Colon (tissue), 2 donors: ENCODE measurements at regions not wholly inside any gene's neighbourhood (a gene's known extent, or its start where the extent isn't known, plus 50 kb on each side); places are given as distances from the start of the nearest gene placed in this dataset.
"Not testable (repeated sequence)": the region's sequence is repeated elsewhere in the genome, so short reads cannot be mapped to it uniquely, and the experiment has no call there.

Experiments
- FAIRE-seq: peaks from 2 replicates; lab custom pipeline; 2012; peaks lifted over from hg19 to GRCh38; lab: Jason Lieb, UNC
- donor health status: control.
- donor health status: control.

DNA sequence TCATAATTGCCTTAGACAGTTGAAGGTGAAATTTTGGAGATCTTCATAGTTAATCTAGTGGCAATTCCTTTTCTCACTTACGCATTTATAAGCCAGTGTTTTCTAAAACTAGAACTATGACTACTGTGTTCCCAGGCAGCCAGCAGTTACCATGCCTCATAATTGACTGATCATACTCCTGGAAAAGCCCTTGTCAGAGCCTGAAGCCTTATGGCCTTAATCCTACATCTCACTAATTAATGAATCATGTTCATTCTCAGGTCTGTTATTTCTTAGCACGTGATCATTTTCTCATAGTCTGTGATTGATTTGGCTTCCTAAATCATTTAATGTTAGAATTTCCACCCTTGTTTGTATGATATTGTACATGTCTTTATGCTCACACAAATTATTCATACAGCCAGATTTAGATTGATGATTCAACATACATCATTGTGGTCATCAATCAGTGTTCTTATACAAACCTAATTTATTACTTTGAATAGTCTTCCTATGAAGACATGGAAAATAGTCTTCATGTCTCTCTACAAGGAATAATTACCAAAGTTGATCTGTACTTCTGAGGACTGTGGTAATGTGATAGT is 132.6 kb upstream of the ASCC3 start:
- no peak for FAIRE-seq

DNA sequence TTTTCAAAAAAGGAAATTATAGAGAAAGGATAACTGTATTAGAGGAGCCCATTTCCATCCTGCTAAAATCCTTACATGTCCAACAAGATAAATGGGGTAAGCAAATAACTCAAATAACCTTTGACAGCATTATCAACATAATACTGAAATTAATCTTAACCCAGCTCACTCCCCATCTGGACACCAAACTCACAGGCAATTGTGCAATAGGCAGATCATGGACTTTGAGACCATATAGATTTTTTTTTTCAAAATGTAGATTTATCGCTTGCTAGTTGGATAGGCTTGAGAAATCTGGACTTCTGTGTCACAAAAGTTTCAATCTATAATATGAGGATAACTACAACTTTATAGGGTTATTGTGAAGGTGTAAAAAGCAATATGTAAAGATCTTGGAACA is 134.4 kb upstream of the ASCC3 start:
- FAIRE-seq = no peak

DNA sequence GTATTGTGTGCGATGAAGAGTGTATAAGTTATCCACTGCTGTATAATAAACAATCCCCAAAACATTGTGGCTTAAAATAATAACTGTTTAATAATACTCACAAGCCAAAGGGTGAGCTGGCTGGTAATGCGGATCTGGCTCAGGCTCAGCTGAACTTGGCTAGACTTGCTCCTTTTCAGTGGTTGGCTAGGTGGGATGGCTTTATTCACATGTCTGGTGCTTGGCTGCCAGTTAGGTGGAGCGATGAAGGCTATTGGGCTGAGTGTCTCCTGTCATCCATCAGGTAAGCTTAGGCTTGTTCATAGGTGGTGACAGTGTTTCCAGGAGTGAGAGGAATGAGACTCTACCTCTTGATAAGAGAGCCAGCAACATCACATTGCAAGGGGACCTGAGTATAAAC is 135.0 kb upstream of the ASCC3 start:
- no peak for FAIRE-seq

DNA sequence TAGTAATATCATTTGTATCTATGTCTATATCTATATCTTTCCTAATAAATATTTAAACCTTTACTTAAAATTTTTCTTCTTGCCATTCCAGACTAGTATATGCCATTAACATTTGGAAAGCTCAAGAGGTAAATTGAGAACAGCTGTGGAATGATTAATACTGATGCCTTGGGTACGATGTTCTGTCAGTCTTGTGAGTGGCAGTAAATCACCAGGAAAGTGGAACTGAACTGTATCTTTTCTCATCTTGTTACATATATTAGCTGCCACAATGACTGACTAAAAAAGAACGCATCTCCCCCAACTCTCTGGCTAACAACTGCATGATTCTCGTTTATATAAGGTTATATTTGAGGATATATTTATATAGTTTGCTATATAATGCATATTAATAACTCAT is 137.0 kb upstream of the ASCC3 start:
- no peak for FAIRE-seq

DNA sequence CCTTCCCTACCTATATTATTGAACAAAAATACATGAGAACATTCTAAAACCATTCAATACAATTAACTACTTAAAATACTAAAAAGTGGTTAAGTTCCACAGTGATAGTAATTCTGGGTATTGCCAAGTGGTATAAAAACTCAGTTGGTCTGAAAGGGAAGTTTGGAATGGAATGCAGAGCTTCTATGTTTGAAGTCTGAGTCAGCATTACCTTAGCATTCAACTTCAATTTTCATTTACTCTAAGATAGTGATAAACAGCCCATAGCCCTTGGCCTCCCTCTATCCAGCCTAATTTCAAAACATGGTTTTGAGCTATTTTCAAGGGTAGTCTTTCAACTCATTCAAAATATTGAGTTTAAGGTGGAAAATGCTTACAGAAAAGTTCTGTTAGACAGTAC is 140.4 kb upstream of the ASCC3 start:
- no peak for FAIRE-seq

DNA sequence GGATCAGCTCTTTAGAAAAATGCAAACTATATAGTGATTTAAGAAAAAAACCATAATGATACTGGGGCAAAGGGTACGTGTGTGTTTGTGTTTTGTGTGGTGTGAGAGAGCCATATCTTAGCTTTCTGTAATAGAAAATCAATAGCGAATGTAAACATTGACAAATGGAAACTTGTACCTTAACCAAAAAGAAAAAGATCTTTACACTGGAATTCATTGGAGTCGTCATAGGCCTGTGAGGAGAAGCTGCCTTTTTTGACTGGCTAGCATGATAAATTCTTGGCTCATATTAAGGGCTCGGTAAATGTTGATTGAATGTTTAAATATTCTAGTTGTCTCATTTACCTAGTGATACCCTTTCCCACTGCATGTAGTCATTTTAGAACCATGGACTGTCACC is 161.8 kb upstream of the ASCC3 start:
- no peak for FAIRE-seq

DNA sequence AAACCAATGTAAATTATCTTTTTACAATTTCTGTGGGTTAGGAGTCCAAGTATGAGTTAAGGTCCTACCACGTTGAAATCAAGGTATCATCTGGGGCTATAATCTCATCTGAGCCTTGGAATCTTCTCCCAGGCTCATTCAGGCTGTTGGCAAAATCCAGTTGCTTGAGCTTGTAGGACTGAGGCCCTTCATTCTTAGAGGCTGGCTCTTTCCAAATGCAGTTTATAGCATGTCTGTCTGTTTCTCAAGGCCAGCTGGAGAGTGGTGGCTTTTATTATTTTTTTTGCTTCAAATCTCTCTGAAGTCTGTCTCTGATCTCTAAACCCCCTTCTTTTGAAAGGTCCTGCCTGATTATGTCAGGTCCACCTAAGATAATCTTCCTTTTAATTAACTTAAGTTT is 177.2 kb upstream of the ASCC3 start:
- FAIRE-seq = no peak

DNA sequence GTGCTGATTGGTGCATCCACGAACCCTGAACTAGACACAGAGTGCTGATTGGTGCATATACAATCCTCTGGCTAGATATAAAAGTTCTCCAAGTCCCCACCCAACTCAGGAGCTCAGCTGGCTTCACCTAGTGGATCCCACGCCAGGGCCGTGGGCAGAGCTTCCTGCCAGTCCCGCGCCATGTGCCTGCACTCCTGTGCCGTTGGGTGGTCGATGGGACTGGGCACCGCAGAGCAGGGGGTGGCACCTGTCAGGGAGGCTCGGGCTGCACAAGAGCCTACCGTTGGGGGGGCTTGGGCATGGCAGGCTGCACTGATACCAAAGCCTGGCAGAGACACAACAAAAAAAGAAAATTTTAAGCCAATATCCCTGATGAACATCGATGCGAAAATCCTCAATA is 185.4 kb upstream of the ASCC3 start:
- FAIRE-seq = no peak

DNA sequence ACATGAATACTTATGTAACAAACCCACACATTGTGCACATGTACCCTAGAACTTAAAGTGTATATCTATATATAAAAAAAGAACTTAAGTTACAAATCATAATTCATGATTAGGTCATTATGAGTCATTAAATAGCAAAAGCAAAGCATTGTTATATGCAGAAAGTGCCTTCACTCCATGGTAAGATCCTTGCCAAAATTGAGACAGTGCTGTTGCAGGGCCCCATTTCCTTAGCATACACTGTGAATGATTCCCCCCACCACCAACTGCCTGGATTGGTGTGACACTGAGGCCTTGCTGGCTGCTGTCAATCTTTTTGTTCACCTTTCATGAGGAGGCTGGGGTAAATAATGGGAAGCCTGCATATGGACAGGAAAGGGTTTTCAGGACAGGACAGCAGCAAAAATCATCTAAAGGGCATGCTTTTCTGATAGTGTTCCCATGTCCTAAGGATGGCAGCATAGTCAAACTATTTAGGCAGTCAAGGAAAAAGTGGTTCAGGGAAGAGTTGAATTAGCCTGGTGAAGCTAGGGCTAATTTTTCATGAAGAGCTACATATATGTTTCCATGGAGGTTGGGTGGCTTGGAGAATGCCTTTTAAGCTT is 188.2 kb upstream of the ASCC3 start:
- no peak for FAIRE-seq

DNA sequence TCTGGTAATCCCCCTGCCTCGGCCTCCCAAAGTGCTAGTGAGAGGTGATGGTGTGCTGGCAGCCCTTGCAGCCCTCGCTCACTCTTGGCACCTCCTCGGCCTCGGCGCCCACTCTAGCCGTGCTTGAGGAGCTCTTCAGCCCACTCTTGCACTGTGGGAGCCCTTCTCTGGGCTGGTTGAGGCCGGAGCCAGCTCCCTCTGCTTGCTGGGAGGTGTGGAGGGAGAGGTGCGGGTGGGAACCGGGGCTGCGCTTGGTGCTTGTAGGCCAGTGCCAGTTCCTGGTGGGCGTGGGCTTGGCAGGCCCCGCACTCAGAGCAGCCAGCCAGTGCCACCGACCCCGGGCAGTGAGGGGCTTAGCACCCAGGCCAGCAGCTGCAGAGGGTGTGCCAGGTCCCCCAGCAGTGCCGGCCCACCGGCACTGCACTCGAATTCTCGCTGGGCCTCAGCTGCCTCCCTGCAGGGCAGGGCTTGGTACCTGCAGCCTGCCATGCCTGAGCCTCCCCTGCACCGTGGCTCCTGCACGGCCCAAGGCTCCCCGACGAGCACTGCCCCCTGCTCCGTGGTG is 189.0 kb upstream of the ASCC3 start:
- no peak for FAIRE-seq

DNA sequence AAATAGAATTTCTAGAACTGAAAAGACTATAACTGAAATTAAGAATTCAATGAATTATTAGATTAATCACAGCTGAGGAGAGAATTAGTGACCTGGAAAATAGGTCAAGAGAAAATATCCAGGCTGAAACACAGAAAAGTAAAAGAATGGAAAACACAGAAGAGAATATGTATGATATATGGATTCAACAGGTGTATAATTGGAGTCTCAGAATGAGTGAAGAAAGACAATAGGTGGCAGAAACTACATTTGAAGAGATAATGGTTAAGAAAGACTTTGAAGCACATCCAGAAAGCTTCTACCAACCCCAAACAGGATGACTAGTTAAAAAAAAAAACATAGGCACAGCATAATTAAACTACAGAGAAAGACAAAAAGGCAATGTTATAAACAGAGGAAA is 196.2 kb upstream of the ASCC3 start:
- FAIRE-seq = no peak

DNA sequence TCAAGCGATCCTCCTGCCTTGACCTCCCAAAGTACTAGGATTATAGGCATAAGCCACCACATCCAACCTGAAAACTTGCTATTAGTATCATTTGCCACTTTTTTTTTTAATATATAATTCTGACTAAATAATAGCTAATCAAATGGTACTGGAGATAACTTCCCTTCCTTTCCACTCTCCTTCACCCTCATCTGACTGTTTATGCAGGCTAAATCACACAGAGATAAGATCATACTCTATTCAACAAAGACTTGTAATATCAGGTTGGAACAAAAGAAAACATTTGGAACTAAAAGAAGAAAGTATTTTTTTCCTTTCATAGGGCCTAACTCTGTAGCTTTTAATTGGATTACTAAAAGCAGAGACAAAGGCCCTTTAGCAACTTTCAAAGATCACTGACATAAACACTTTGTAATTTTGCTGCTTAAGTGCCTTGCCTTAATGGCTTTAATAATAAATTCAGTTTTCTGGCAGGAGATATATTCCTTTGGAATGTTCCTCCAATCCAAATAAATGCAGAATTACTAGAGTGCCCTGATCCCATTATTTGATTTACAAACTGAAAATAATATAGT is 198.7 kb upstream of the ASCC3 start:
- no peak for FAIRE-seq

DNA sequence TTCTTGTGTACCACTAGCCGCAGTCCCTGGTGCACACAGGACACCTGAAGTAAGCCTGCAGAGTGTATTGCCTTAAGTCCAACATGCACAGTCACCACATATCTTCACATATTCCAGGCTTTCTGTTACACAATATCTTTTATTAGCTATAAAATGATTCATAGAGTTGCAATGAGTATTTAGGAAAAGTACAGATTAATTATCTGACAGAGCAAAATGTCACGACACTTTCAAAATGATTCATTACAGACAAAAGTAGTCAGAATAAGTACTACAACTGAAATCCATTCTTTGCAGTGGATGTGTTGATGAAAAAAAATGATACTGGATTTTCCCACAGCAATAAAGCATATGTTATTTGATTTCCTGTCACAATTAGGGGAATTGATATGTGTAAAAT is 199.5 kb upstream of the ASCC3 start:
- no peak for FAIRE-seq

DNA sequence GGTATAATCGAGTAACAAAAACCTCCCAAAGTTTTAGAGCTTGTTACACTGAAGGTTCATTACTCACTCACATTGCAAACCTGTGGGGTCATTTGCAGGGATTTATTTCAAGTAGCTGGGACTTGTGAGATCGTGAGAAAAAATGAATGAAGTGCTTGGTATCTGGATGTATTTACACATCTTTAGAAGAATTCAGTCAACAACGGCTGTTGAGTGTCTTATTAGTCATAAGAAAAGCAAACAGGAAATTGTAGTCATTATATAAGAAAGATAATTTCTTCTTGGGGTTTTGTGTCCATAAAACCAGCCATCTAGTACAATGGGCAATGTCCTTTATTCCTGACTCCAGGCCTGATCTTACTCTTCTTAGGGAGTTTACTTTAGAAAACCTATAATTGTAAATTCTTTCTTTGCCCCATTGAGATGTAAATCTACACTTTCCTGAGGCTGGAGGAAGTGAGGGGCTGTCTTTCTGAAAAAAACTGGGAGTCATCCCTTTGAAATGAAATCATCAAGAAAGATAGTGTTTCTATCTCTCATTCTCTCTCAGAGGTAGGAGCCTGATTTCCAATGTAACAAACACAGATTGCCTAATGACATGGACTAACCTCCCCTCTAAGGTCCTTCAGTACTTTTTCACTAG is 202.5 kb upstream of the ASCC3 start:
- FAIRE-seq = no peak

DNA sequence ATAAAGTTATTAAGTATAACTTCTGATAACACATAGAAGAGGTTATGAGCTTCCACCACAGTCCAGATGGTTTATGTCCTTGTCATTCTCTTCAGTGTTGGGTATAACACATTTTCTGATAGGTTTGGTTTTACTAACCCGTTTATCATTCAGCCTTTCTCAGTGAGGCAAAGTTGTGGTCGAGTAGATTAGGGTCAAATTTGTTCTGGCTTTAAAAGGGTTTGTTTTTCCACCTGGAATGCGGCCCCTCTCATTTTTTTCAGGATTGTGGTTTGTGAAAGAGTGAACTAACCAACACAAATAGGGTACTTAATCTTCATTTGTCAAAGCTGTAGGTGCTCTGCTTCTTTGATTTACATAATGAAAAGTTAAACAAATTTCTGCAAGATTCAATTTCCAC is 204.2 kb upstream of the ASCC3 start:
- FAIRE-seq = no peak

DNA sequence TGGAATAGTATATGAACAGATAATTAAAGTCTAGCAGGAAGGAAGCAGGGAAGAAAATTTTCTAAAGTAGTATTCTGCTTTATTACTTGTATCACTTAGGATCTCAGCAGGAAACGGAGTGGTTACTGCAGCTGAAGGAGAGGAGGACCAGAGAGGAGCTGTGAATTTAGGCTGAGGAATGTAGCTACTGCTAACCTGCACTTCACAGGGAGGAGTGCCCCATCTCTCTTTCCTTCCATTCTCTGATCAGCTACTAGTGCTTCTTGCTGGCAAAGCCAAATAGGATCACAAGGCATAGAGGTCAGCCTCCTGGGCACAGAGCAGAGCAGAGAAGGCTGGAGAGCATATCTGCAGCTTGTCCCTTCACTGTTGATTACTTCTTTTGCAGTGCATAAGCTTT is 205.3 kb upstream of the ASCC3 start:
- FAIRE-seq = no peak

DNA sequence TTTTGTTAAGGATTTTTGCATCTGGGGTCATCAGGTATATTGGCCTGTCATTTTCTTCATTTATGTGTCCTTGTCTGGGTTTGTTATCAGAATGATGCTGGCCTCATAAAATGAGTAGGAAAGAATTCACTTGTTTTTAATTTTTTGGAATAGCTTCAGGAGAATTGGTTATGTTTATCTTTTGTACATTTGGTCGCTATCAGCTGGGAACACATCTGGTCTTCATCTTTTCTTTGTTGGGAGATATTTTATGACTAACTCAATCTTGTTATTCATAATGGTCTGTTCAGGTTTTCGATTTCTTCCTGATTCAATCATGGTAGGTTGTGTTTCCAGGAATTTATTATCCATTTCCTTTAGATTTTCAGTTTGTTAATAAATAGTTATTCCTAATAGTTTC is 207.5 kb upstream of the ASCC3 start:
- FAIRE-seq = no peak

DNA sequence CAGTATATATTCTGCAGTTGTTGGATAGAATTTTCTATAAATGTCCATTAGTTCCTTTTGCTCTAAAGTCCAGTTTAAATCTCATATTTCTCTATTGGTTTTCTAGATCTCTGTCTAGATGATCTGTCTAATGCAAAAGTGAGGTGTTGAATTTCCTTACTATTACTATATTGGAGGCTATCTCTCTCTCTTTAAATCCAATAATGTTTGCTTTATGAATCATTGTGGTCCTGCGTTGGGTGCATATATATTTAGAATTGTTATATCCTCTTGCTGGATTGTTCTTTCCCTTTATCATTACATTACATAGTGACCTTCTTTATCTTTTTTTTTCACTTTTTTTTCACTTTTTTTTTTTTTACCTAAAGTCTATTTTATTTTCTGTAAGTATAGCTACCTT is 208.5 kb upstream of the ASCC3 start:
- no peak for FAIRE-seq

DNA sequence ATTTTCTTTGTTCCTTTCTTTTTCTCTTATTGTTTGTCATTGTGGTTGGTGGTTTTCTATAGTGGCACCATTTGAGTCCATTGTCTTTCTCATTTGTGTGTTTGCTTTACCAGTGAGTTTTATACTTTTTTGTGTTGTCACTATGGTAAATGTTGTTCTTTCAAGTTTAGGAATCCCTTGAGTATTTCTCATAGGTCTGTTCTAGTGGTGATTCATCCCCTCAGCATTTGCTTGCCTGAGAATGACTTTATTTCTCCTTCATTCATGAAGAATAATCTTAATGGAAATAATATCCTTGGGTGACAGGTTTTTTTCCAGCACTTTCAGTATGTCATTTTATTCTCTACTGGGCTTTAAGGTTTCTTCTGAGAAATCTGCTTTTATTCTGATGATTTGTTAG is 209.2 kb upstream of the ASCC3 start:
- FAIRE-seq = no peak

DNA sequence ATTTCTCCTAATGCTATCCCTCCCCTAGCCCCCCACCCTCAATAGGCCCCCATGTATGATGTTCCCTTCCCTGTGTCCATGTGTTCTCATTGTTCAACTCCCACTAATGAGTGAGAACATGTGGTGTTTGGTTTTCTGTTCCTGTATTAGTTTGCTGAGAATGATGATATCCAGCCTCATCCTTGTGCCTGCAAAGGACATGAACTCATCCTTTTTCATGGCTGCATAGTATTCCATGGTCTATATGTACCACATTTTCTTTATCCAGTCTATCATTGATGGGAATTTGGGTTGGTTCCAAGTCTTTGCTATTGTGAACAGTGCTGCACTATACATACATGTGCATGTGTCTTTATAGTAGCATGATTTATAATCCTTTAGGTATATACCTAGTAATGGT is 217.5 kb upstream of the ASCC3 start:
- not testable (repeated sequence) for FAIRE-seq

DNA sequence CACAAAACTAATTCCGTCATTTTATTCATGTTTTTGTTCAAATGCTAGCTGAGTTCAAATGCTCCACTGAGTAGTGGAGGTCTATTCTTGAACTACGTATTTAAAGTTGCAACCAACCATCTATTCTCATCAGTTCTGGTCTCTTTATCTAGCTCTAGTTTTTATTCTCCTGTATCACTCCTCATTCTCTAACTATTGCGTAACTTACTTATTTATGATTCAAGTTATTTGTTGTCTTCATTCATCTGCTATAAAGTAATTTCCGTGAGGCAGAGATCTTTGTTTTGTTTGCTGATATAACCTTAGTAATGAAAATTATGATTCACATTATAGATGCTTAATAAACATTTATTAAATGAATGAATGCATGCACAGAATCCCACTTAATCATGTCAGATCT is 221.6 kb upstream of the ASCC3 start:
- no peak for FAIRE-seq

DNA sequence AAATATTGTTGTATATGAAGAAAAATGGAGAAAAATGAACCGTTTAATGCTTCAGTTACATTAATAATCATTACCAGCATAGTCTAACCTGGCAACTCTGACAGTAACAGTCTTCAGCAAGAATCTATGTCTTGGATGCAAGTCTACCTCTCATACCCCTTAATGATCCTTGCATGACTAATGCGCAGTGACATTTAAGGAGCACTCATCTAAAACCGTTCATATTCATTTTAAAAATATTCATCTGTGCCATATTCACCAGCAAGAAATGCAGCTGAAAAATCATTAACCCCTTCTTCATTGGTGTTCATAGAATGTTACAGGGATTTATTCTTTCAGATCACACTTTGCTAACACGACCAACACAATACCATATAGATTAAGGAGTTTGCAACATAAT is 227.2 kb upstream of the ASCC3 start:
- no peak for FAIRE-seq

DNA sequence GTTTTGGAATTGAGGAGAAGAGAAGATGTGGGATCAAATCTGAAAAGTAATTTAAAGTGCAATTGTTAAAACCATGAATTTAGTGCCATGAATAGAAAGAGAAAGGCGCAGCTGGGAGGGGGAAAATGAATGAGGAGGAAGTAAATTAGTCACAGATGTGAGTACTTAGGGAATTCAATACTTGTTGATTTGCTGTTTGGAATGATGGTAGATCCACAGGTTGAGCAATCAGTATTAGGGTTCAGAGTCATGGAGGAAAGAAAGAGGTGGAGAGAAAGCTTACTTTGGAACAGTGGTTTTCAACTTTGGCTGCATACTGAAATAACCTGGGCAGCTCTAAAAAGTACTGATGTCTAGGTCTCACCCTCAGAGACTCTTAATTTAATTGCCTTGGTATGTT is 229.7 kb upstream of the ASCC3 start:
- FAIRE-seq = no peak
